Endodermal cell (in vitro differentiated cells): ENCODE measurements at regions not wholly inside any gene's neighbourhood (a gene's known extent, or its start where the extent isn't known, plus 50 kb on each side); places are given as distances from the start of the nearest gene placed in this dataset.

Experiments
- DNase-seq: peaks from one replicate; pipeline ENCODE4 v3.0.0-alpha.2; 2017
- H3K27ac ChIP-seq: 2 replicates; pipeline ENCODE4 v1.5.1; 2013; ENCODE audit warnings: mild to moderate bottlenecking, low read depth, low read length, moderate library complexity
- H3K27me3 ChIP-seq: 2 replicates; pipeline ENCODE4 v1.6.1; 2013; ENCODE audit warnings: mild to moderate bottlenecking, low read length, moderate library complexity; ENCODE audit not compliant: insufficient read depth, control insufficient read depth, poor library complexity, severe bottlenecking
- H3K36me3 ChIP-seq: 2 replicates; pipeline ENCODE4 v1.7.0; 2013; ENCODE audit warnings: mild to moderate bottlenecking, low read length, moderate library complexity; ENCODE audit not compliant: control insufficient read depth, insufficient read depth
- H3K4me1 ChIP-seq: one replicate; pipeline ENCODE4 v1.7.0; 2013; ENCODE audit warnings: low read length; ENCODE audit not compliant: control insufficient read depth, insufficient read depth
- H3K4me3 ChIP-seq: 2 replicates; pipeline ENCODE4 v1.5.1; 2013; ENCODE audit warnings: mild to moderate bottlenecking, low read length, moderate library complexity
- H3K9ac ChIP-seq: 2 replicates; pipeline ENCODE4 v1.6.1; 2013; ENCODE audit warnings: mild to moderate bottlenecking, low read length, moderate library complexity; ENCODE audit not compliant: poor library complexity, severe bottlenecking; ENCODE audit errors: extremely low read depth
- H3K9me3 ChIP-seq: 2 replicates; pipeline ENCODE4 v1.6.1; 2013; ENCODE audit warnings: mild to moderate bottlenecking, low read length, moderate library complexity; ENCODE audit not compliant: control insufficient read depth
- H3K27ac Mint-ChIP-seq: 2 replicates; pipeline ENCODE4 v1.8.0; 2020; ENCODE audit warnings: mixed read lengths
- H3K27me3 Mint-ChIP-seq: 2 replicates; pipeline ENCODE4 v1.8.0; 2021; ENCODE audit warnings: mild to moderate bottlenecking, mixed read lengths; ENCODE audit not compliant: insufficient read depth
- H3K36me3 Mint-ChIP-seq: 2 replicates; pipeline ENCODE4 v1.8.0; 2020; ENCODE audit warnings: low read depth, mixed read lengths
- H3K4me1 Mint-ChIP-seq: 2 replicates; pipeline ENCODE4 v1.8.0; 2020; ENCODE audit warnings: mixed read lengths
- H3K4me3 Mint-ChIP-seq: 2 replicates; pipeline ENCODE4 v1.8.0; 2020; ENCODE audit warnings: mild to moderate bottlenecking, moderate library complexity, mixed read lengths
- H3K9me3 Mint-ChIP-seq: 2 replicates; pipeline ENCODE4 v1.8.0; 2020; ENCODE audit warnings: mild to moderate bottlenecking, mixed read lengths
- WGBS, 2 experiments: methylation state at CpG; one replicate each; pipeline versions ENCODE4 v1.1.5 to v1.1.7; 2013; ENCODE audit warnings: missing lambda C conversion rate in 2 of 2, mixed read lengths in 1 of 2; ENCODE audit not compliant: insufficient coverage in 1 of 2, insufficient read length in 1 of 2; 5-methylcytosine and 5-hydroxymethylcytosine counted together
- TF ChIP-seq, protein P1 (sequence below): fragments of 200-600 bp; sonication (generic); conservative IDR thresholded peaks from 2 replicates; pipeline ENCODE4 v1.5.0; 2021; ENCODE audit warnings: antibody characterized with exemption, mild to moderate bottlenecking

DNA sequence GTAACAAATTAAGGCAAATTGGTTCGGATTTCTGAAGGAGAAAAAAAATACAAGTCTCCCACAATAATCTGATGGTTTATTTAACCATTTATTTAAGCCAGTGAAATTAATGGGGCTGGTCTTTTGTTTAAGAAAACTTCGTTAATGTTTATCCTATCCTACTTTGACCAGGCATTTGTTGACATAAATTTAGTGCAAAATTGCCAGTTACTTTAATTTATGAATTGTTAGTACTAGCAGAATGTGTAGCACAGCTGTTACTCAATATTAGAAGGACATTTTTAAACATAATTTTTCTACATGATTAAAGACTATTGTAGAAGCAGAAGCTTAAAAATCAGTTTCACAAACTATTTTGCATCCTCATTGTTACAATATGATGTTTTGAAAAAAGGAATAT lies 687.6 kb upstream of the PTBP2 start:
- peaks cover 13% of the 10 kb centered on the region for H3K4me1 Mint-ChIP-seq
- H3K4me3 Mint-ChIP-seq: no peak overlapping the region
- H3K36me3 Mint-ChIP-seq: no peaks in the 10 kb centered on the region
- no peak for DNase-seq
- H3K27ac Mint-ChIP-seq: no peak overlapping the region
- no peaks in the 10 kb centered on the region for H3K27me3 ChIP-seq
- H3K27me3 Mint-ChIP-seq: no peaks in the 10 kb centered on the region
- H3K9ac ChIP-seq: no peak overlapping the region
- no peak overlapping the region for H3K27ac ChIP-seq
- 100% methylated on average over 1 of the region's 2 CpGs for WGBS, 2 experiments
- H3K9me3 Mint-ChIP-seq: peaks cover 7% of the 10 kb centered on the region
- no peaks in the 10 kb centered on the region for H3K36me3 ChIP-seq
- no peak overlapping the region for H3K4me3 ChIP-seq
- peaks cover 13% of the 10 kb centered on the region for H3K9me3 ChIP-seq
- TF ChIP-seq, protein P1, sequence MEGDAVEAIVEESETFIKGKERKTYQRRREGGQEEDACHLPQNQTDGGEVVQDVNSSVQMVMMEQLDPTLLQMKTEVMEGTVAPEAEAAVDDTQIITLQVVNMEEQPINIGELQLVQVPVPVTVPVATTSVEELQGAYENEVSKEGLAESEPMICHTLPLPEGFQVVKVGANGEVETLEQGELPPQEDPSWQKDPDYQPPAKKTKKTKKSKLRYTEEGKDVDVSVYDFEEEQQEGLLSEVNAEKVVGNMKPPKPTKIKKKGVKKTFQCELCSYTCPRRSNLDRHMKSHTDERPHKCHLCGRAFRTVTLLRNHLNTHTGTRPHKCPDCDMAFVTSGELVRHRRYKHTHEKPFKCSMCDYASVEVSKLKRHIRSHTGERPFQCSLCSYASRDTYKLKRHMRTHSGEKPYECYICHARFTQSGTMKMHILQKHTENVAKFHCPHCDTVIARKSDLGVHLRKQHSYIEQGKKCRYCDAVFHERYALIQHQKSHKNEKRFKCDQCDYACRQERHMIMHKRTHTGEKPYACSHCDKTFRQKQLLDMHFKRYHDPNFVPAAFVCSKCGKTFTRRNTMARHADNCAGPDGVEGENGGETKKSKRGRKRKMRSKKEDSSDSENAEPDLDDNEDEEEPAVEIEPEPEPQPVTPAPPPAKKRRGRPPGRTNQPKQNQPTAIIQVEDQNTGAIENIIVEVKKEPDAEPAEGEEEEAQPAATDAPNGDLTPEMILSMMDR: no peak
- no peaks in the 10 kb centered on the region for H3K4me1 ChIP-seq

DNA sequence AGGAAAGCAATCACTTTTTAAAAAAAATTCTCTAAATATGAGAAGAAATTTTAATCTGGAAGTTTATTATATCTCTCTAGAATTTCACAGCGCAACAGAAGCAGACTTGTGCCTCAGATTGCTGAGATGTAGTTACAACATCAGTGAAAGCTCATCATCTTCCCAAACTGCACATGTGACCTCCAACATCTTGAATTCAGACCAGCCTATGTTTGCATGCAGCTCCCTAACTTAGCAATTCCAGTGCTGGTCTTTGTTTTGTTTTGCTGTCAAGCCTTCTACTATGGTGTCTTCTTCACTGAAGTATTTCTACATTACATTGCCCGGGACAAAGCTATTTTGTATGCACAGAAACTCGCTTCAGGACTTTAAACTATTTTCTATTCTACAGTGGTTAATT lies 684.8 kb upstream of the PTBP2 start:
- TF ChIP-seq, protein P1: no peak
- Histone ChIP-seq H3K27me3 (no peaks in the 10 kb centered on the region), H3K9ac (no peak overlapping the region), H3K4me3 (no peak overlapping the region), H3K27ac (no peak overlapping the region), H3K9me3 (peaks cover 6% of the 10 kb centered on the region), H3K4me1 (no peaks in the 10 kb centered on the region), H3K36me3 (no peaks in the 10 kb centered on the region)
- Mint-ChIP-seq H3K9me3 (no peaks in the 10 kb centered on the region), H3K27me3 (no peaks in the 10 kb centered on the region), H3K4me3 (no peak overlapping the region), H3K27ac (no peak overlapping the region), H3K4me1 (peaks cover 13% of the 10 kb centered on the region), H3K36me3 (no peaks in the 10 kb centered on the region)
- WGBS, 2 experiments: 95 to 100% methylated on average over 1 to 3 of the region's 3 CpGs
- DNase-seq: no peak

DNA sequence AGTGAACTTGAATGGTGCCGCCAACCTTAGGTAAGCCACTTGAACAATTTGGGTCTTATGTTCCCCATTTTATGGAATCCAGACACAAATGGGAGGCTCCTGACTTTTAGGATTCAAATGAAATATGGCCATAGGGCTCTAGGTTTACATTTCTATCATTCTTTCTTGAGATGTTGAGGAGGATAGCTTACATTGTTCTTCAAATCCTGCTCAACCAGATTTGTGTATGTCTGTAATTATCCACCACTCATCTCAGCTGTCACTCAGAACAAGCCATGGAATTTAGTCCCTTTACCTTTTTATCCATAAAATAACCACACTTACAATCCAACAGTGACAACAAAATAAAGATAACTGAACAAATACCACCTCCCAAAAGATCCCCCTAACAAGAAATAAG lies 682.9 kb upstream of the PTBP2 start:
- Histone ChIP-seq H3K27me3 (no peaks in the 10 kb centered on the region), H3K9me3 (peaks cover 6% of the 10 kb centered on the region), H3K9ac (no peak overlapping the region), H3K36me3 (no peaks in the 10 kb centered on the region), H3K4me1 (no peaks in the 10 kb centered on the region), H3K4me3 (no peak overlapping the region), H3K27ac (no peak overlapping the region)
- Mint-ChIP-seq H3K4me1 (peaks cover 13% of the 10 kb centered on the region), H3K27ac (no peak overlapping the region), H3K4me3 (no peak overlapping the region), H3K27me3 (no peaks in the 10 kb centered on the region), H3K9me3 (no peaks in the 10 kb centered on the region), H3K36me3 (no peaks in the 10 kb centered on the region)
- 88 to 100% methylated on average over 1 of the region's 1 CpG for WGBS, 2 experiments
- TF ChIP-seq, protein P1: no peak
- no peak for DNase-seq
